Activated CD4-positive, alpha-beta T cell treated with anti-CD3 and anti-CD28 coated beads, Interleukin-2, amount 10 ng/mL, durations not matched to agents 24 days and 14 days (primary cell): ENCODE measurements at regions not wholly inside any gene's neighbourhood (a gene's known extent, or its start where the extent isn't known, plus 50 kb on each side); places are given as distances from the start of the nearest gene placed in this dataset.

ENCODE experiments used
- DNase-seq: peaks from one replicate; pipeline ENCODE4 v3.0.0; 2022
- H3K27ac Mint-ChIP-seq: one replicate; pipeline ENCODE4 v1.8.0; 2022; ENCODE audit warnings: mild to moderate bottlenecking, mixed read lengths
- H3K27me3 Mint-ChIP-seq: one replicate; pipeline ENCODE4 v1.8.0; 2022; ENCODE audit warnings: mixed read lengths
- H3K36me3 Mint-ChIP-seq: one replicate; pipeline ENCODE4 v1.8.0; 2022; ENCODE audit warnings: low read depth, mild to moderate bottlenecking, mixed read lengths
- H3K4me1 Mint-ChIP-seq: one replicate; pipeline ENCODE4 v1.8.0; 2021; ENCODE audit warnings: mixed read lengths
- H3K4me3 Mint-ChIP-seq: one replicate; pipeline ENCODE4 v1.8.0; 2022; ENCODE audit warnings: mild to moderate bottlenecking, moderate library complexity, mixed read lengths
- H3K9me3 Mint-ChIP-seq: one replicate; pipeline ENCODE4 v1.8.0; 2021; ENCODE audit warnings: mixed read lengths
- intact Hi-C: fragments of 100-400 bp; cut with micrococcal nuclease; formaldehyde crosslinking; loops from one replicate; pipeline ENCODE4 v1.15.1; 2023

DNA sequence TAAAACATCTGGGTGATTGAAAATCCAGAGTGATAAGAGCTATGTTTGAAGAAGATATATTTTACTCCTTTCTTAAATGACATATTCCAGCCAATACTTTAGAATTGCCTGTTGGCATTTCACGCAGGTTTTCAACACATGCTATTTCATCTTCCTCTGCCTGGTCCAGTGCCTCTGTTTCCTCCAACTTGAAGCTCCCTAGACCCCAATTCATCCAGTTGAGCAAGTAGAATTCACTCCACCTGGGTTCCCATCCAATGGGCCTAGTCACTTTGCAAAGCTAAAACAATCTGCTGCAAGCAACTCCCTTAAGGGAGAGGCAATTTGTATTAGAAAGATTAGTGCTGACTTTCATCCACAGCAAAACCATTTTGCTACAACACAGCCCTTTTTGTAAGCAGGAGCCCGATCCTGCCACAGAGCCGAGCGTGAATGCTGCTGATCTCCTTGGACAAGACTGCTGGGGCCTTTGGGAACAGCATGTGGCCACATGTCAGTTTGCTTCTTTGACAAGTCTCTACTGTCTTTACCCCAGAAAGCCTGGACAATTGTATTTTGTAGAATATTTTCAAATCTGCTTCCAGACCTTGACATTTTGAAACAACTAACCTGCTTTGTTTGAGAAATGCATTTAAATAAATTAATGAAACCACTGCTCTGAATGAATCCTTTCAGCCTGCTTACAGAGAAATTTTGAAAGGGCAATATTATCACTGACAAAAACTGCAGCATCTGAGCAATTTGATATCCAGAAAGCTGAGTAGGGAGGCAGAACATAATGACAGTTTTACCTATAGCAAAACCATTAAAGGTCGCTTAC, 259.1 kb downstream of the TDRD15 start:
- no peaks in the 10 kb centered on the region for H3K4me1 Mint-ChIP-seq
- no peak overlapping the region for H3K27ac Mint-ChIP-seq
- intact Hi-C loops: no loop called here
- no peak for DNase-seq
- no peaks in the 10 kb centered on the region for H3K36me3 Mint-ChIP-seq
- H3K9me3 Mint-ChIP-seq: no peaks in the 10 kb centered on the region
- no peak overlapping the region for H3K4me3 Mint-ChIP-seq
- no peaks in the 10 kb centered on the region for H3K27me3 Mint-ChIP-seq

DNA sequence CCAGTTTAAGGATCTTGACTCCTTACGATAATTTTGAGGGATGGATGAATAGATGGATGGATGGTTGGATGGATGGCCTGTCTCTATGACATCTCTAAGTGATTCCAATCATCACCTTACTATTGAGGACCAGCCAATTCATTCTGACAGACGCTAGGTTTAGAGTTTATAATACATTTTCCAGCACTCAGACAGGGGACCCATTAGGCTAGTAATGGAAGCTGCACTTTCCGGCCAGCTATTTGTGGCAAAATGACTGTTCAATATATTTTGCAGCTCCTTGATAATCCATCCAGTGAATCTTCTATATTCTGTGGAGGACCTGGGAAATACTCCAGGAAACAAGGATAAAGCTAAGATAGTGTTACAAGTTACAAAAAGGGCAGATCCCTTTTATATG, 262.9 kb downstream of the TDRD15 start:
- H3K36me3 Mint-ChIP-seq: no peaks in the 10 kb centered on the region
- H3K4me3 Mint-ChIP-seq: no peak overlapping the region
- DNase-seq: no peak
- intact Hi-C loops: no loop called here
- no peaks in the 10 kb centered on the region for H3K27me3 Mint-ChIP-seq
- H3K27ac Mint-ChIP-seq: no peak overlapping the region
- no peaks in the 10 kb centered on the region for H3K9me3 Mint-ChIP-seq
- no peaks in the 10 kb centered on the region for H3K4me1 Mint-ChIP-seq

- no peak for DNase-seq
- Mint-ChIP-seq H3K27ac (no peak overlapping the region), H3K27me3 (no peaks in the 10 kb centered on the region), H3K4me3 (no peak overlapping the region), H3K9me3 (no peaks in the 10 kb centered on the region), H3K4me1 (no peaks in the 10 kb centered on the region), H3K36me3 (no peaks in the 10 kb centered on the region)
- intact Hi-C loops: no loop called here
These were observed 268.9 kb downstream of the TDRD15 start for GRCh38 chr2:21392649-21393048.

DNA sequence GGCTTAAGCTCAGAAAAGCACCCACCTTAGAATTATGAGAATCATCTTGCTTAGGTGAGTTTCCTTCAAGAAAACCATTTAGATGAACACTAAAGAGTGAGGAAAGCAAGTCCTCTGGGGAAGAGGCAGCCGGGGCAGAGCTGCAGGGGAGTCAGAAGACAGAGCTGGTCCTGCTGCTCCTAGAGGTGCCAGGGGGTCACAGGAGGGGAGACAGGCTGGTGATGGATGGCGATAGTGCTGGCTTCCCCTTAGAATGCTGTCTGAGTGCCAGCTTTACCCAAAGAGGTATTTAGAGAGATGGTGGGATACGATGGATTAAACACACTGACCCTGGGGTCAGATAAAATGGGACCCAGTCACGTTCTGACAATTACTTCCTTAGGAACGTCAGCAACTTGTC, 269.4 kb downstream of the TDRD15 start:
- no peak for DNase-seq
- Mint-ChIP-seq H3K4me3 (no peak overlapping the region), H3K27me3 (no peaks in the 10 kb centered on the region), H3K27ac (no peak overlapping the region), H3K36me3 (no peaks in the 10 kb centered on the region), H3K4me1 (no peaks in the 10 kb centered on the region), H3K9me3 (no peaks in the 10 kb centered on the region)
- intact Hi-C loops: no loop called here

- Mint-ChIP-seq H3K36me3 (no peaks in the 10 kb centered on the region), H3K4me3 (no peak overlapping the region), H3K4me1 (no peaks in the 10 kb centered on the region), H3K27ac (no peak overlapping the region), H3K27me3 (no peaks in the 10 kb centered on the region), H3K9me3 (no peaks in the 10 kb centered on the region)
- no peak for DNase-seq
- intact Hi-C loops: no loop called here
These were observed 271.6 kb downstream of the TDRD15 start for GRCh38 chr2:21395366-21395765.

GRCh38 chr2:21396252-21396651, 272.5 kb downstream of the TDRD15 start:
- Mint-ChIP-seq H3K36me3 (no peaks in the 10 kb centered on the region), H3K9me3 (no peaks in the 10 kb centered on the region), H3K4me1 (no peaks in the 10 kb centered on the region), H3K27me3 (no peaks in the 10 kb centered on the region), H3K27ac (no peak overlapping the region), H3K4me3 (no peak overlapping the region)
- no peak for DNase-seq
- intact Hi-C loops: no loop called here

GRCh38 chr2:21401022-21401698, 277.4 kb downstream of the TDRD15 start:
- DNase-seq: no peak
- Mint-ChIP-seq H3K27me3 (no peaks in the 10 kb centered on the region), H3K9me3 (no peaks in the 10 kb centered on the region), H3K27ac (no peak overlapping the region), H3K4me3 (no peak overlapping the region), H3K4me1 (no peaks in the 10 kb centered on the region), H3K36me3 (no peaks in the 10 kb centered on the region)
- intact Hi-C loops: no loop called here

DNA sequence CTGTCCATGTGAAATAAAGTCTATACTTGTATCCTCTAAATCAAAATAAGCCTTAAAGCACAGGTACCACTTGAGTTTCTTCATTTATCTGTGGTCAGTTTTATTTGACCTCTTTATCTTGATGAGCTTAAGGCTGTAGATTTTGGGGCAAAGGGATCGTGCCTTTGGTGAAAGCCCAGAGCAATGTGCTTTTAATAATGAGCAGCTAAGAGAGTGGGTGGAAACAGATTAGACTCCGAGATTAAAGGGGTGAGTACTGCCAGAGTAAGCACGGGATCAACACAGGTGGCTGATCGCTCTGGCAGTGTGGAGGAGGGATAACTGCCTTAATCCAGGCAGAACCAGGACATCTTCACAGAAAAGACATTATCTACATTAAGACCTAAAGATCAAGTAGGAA, 280.4 kb downstream of the TDRD15 start:
- no peaks in the 10 kb centered on the region for H3K36me3 Mint-ChIP-seq
- H3K4me3 Mint-ChIP-seq: no peak overlapping the region
- no peaks in the 10 kb centered on the region for H3K27me3 Mint-ChIP-seq
- H3K27ac Mint-ChIP-seq: no peak overlapping the region
- H3K4me1 Mint-ChIP-seq: no peaks in the 10 kb centered on the region
- no peaks in the 10 kb centered on the region for H3K9me3 Mint-ChIP-seq
- intact Hi-C loops: no loop called here
- no peak for DNase-seq

DNA sequence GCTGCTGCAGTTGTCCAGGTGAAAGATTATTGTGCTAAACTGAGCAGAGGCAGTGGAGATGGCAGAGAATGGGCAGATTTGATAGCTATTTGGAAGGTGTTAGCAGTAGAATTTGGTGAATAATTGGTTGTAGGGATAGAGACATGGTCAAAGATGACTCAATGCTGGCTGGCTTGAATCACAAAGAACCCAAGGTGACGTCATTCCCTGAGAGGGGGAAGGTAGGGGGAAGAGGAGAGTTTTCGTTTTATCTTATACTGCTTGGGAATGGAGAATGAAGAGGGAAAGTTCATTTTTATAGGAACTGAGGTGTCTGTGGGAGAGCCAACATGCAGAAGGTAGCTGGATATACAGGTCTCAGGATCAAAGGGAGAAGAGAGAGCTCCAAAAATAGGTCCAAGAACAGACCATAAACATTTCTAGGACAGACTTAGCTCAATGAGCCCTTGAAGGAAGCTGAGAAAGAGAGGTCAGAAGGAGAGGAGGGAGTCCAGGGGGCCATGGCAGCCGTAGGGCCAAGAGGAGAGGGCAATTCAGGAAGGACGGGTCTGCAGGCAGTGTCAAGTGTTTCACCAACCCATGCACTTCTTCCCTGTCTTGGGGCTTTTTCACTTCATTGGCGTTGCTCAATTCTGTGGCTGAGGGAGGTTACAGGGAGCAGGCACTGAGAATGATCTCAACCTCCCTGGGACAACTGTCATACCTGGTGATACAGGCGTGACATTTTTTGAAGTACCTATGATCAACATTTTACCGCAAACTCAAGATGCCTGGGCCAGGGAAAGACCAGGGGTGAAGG, 281.3 kb downstream of the TDRD15 start:
- no peak overlapping the region for H3K27ac Mint-ChIP-seq
- no peaks in the 10 kb centered on the region for H3K27me3 Mint-ChIP-seq
- H3K36me3 Mint-ChIP-seq: no peaks in the 10 kb centered on the region
- no peaks in the 10 kb centered on the region for H3K4me1 Mint-ChIP-seq
- no peak overlapping the region for H3K4me3 Mint-ChIP-seq
- no peaks in the 10 kb centered on the region for H3K9me3 Mint-ChIP-seq
- intact Hi-C loops: no loop called here
- DNase-seq: no peak

GRCh38 chr2:21406386-21406785, 282.6 kb downstream of the TDRD15 start:
- Mint-ChIP-seq H3K36me3 (no peaks in the 10 kb centered on the region), H3K27ac (no peak overlapping the region), H3K4me1 (no peaks in the 10 kb centered on the region), H3K27me3 (no peaks in the 10 kb centered on the region), H3K9me3 (peaks cover 3% of the 10 kb centered on the region), H3K4me3 (no peak overlapping the region)
- DNase-seq: no peak
- intact Hi-C loops: no loop called here

- Mint-ChIP-seq H3K27ac (no peak overlapping the region), H3K36me3 (no peaks in the 10 kb centered on the region), H3K4me1 (no peaks in the 10 kb centered on the region)
These were observed 283.1 kb downstream of the TDRD15 start for GRCh38 chr2:21406911-21407310.

DNA sequence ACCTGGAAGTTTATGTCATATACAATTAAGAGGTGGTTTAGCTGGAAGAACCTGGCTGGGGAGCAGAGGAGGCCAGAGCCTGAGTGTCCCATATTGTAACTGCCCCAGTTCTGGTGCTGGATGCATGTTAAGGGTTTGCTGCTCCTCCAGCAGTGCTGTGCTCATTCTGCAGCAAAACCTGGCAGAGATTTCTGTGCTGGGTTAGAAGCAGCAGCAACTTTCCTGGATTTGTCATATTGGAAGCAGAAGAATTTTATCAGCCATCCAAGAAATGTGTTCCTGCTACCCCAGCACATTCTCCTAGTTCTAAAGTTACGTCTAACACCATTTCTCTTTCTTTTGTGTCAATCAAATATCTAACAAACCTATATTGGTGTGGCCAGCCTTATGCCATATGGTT, 284.1 kb downstream of the TDRD15 start:
- H3K4me3 Mint-ChIP-seq: no peak overlapping the region
- peaks cover 3% of the 10 kb centered on the region for H3K9me3 Mint-ChIP-seq
- no peak for DNase-seq
- H3K27ac Mint-ChIP-seq: no peak overlapping the region
- no peaks in the 10 kb centered on the region for H3K27me3 Mint-ChIP-seq
- H3K4me1 Mint-ChIP-seq: no peaks in the 10 kb centered on the region
- intact Hi-C loops: no loop called here
- H3K36me3 Mint-ChIP-seq: no peaks in the 10 kb centered on the region

More at GRCh38 chr2:21406911-21407310, 283.1 kb downstream of the TDRD15 start:
- DNase-seq: no peak
- no peaks in the 10 kb centered on the region for H3K27me3 Mint-ChIP-seq
- no peak overlapping the region for H3K4me3 Mint-ChIP-seq
- H3K9me3 Mint-ChIP-seq: peaks cover 3% of the 10 kb centered on the region
- intact Hi-C loops: no loop called here

DNA sequence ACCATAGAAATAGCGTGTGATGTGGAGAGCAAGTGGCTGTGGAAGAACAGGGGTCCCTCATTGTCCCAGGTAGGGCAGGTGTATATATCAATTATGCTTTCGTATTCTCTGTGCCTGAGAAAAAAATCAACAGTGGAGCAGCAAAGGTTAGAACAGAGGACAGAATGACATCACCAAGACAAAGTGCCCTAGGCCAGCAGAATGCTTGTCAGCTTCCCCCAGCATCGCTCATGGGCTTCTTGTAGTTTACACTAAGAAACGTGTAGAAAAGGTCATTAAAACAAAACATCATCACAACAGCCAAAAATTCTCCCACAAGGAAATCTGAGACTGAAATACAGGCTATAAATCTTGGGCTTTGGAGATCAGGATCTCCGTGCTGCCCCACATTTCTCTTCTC, 288.0 kb downstream of the TDRD15 start:
- Mint-ChIP-seq H3K4me3 (no peak overlapping the region), H3K36me3 (no peaks in the 10 kb centered on the region), H3K9me3 (peaks cover 7% of the 10 kb centered on the region), H3K27me3 (no peaks in the 10 kb centered on the region), H3K27ac (no peak overlapping the region), H3K4me1 (no peaks in the 10 kb centered on the region)
- intact Hi-C loops: no loop called here
- no peak for DNase-seq

- Mint-ChIP-seq H3K27me3 (no peaks in the 10 kb centered on the region), H3K36me3 (no peaks in the 10 kb centered on the region), H3K27ac (no peak overlapping the region), H3K9me3 (peaks cover 7% of the 10 kb centered on the region), H3K4me1 (no peaks in the 10 kb centered on the region), H3K4me3 (no peak overlapping the region)
- intact Hi-C loops: no loop called here
- DNase-seq: no peak
These were observed 289.2 kb downstream of the TDRD15 start for GRCh38 chr2:21412944-21413443.
